ENCODE measurements at regions not wholly inside any gene's neighbourhood (a gene's known extent, or its start where the extent isn't known, plus 50 kb on each side); places are given as distances from the start of the nearest gene placed in this dataset.

DNA sequence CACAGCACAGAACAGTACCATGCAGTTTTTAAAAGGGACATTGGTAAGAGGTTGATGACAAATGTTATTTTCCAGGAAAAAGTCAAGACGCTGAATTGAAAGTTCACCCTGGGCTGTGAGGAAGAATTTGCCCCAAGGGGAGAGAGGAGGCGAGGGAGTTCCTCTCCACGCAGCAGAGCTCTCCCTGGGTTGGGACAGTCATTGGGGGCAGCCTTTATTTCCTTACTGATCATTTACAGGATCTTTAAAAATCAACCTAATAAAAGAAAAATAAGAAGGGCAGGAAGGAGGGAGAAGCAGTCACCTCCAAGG, 49.9 kb upstream of the WNT7B start:
- peak overlapping the region; percentile 71 to 80 for H3K9ac ChIP-seq (ENCODE audit: low read depth in 2 of 2, low read length in 2 of 2)
- peak overlapping the region; percentile 39 for H3K4me3 ChIP-seq
- TF ChIP-seq CTCF (IDR thresholded peaks at IDR 0.05): no peak
- intact Hi-C loops (cut with DNase I): no loop called here
- no peaks in the 10 kb centered on the region for H3K27me3 ChIP-seq
- no peak overlapping the region for H3K27ac ChIP-seq
- H3K4me1 ChIP-seq: no peaks in the 10 kb centered on the region
- no peaks in the 10 kb centered on the region for H3K36me3 ChIP-seq
- no peak for DNase-seq
- no peaks in the 10 kb centered on the region for H3K9me3 ChIP-seq

GRCh38 chr22:46027211-46028105, 50.5 kb upstream of the WNT7B start:
- H3K9ac ChIP-seq (ENCODE audit: low read depth in 2 of 2, low read length in 2 of 2): peak overlapping the region; percentile 71 to 80
- no peaks in the 10 kb centered on the region for H3K4me1 ChIP-seq
- intact Hi-C loops (cut with DNase I): no loop called here
- H3K27ac ChIP-seq: no peak overlapping the region
- H3K4me3 ChIP-seq: peak overlapping the region; percentile 39
- H3K36me3 ChIP-seq: no peaks in the 10 kb centered on the region
- no peaks in the 10 kb centered on the region for H3K9me3 ChIP-seq
- TF ChIP-seq CTCF (IDR thresholded peaks at IDR 0.05): no peak
- DNase-seq: peak; percentile 87
- no peaks in the 10 kb centered on the region for H3K27me3 ChIP-seq

DNA sequence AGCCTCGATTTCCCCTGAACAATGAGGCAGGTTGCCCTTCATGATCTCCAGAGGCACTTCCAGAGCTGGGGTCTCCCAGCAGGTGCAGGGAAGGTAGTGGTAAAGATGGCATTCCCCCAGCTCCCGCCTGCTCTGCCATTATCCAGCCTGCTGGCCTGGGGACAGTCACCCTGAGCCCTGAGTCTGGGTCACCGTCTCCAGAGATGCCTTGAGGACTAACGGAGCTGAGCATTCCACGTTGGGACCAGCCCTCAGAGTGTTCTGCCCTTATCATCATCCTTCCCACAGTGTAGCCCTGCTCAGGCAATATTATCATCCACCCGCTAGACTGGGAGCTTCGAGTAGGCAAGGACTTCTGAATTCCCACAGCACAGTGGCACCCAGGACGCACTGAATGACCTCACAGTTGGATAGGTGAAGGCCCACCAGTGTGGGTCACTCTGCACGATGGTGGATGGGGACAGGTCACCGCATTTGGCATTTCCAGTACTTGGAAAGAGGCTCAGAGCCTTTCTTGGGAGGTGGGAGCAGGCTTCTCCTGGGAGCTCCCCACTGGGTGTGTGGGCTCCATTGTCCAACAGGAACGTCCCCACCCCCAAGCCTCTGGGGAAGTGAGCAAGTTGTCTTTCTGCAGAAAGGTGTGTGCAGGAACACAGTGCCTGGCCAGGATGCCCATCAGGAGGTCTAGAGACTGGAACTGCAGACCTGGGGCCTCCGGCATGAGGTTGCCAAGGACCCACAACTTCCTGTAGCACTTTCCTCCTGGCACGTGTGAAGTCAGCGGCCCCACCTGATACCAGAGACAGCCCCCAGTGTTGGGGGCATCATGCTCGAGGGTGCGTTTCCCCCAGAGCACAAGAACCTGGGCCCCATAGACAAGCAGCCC, 51.4 kb upstream of the WNT7B start:
- H3K9ac ChIP-seq (ENCODE audit: low read depth in 2 of 2, low read length in 2 of 2): peak overlapping the region in 1 of 2 donors; percentile 71
- no peaks in the 10 kb centered on the region for H3K36me3 ChIP-seq
- no peak for DNase-seq
- H3K27ac ChIP-seq: no peak overlapping the region
- H3K4me3 ChIP-seq: no peak overlapping the region
- intact Hi-C loops (cut with DNase I): no loop called here
- no peaks in the 10 kb centered on the region for H3K27me3 ChIP-seq
- TF ChIP-seq CTCF (IDR thresholded peaks at IDR 0.05): no peak
- H3K9me3 ChIP-seq: no peaks in the 10 kb centered on the region
- H3K4me1 ChIP-seq: no peaks in the 10 kb centered on the region

DNA sequence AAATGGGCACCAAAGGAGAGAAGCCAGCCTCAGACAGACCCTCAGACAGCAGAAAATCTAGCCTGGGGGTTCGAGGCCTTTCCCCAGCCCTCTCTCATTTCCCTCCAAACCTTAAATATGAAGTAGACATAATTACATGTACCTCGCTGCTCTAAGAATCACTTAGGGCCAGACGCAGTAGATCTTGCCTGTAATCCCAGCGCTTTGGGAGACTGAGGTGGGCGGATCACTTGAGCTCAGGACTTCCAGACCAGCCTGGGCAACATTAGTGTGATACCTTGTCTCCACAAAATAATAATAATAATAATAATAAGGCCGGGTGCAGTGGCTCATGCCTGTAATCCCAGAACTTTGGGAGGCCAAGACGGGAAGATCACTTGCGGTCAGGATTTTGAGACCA, 52.1 kb upstream of the WNT7B start:
- intact Hi-C loops (cut with DNase I): no loop called here
- no peaks in the 10 kb centered on the region for H3K4me1 ChIP-seq
- H3K4me3 ChIP-seq: no peak overlapping the region
- no peak for DNase-seq
- no peaks in the 10 kb centered on the region for H3K27me3 ChIP-seq
- no peak overlapping the region for H3K27ac ChIP-seq
- no peaks in the 10 kb centered on the region for H3K36me3 ChIP-seq
- no peak overlapping the region for H3K9ac ChIP-seq (ENCODE audit: low read depth in 2 of 2, low read length in 2 of 2)
- no peaks in the 10 kb centered on the region for H3K9me3 ChIP-seq
- no peak for TF ChIP-seq CTCF (IDR thresholded peaks at IDR 0.05)

GRCh38 chr22:46029574-46030200, 52.7 kb upstream of the WNT7B start:
- Histone ChIP-seq H3K36me3 (no peaks in the 10 kb centered on the region), H3K9me3 (no peaks in the 10 kb centered on the region), H3K27me3 (no peaks in the 10 kb centered on the region), H3K4me3 (no peak overlapping the region), H3K9ac (ENCODE audit: low read depth in 2 of 2, low read length in 2 of 2) (no peak overlapping the region), H3K4me1 (no peaks in the 10 kb centered on the region), H3K27ac (no peak overlapping the region)
- no peak for DNase-seq
- no peak for TF ChIP-seq CTCF (IDR thresholded peaks at IDR 0.05)
- intact Hi-C loops (cut with DNase I): no loop called here

Data from colonic mucosa (tissue), 4 donors.